Neural cell (in vitro differentiated cells): ENCODE measurements at regions not wholly inside any gene's neighbourhood (a gene's known extent, or its start where the extent isn't known, plus 50 kb on each side); places are given as distances from the start of the nearest gene placed in this dataset.

Experiments used
- CTCF ChIP-seq: fragments of 450-650 bp; IDR thresholded peaks from 2 replicates; pipeline ENCODE4 v1.5.1; 2014; ENCODE audit warnings: antibody characterized with exemption, mild to moderate bottlenecking, moderate library complexity; ENCODE audit not compliant: poor library complexity, severe bottlenecking
- EP300 ChIP-seq: fragments of 450-650 bp; conservative IDR thresholded peaks from 2 replicates; pipeline ENCODE4 v1.6.1; 2014; ENCODE audit warnings: antibody characterized with exemption, mild to moderate bottlenecking, moderate library complexity; ENCODE audit not compliant: poor library complexity, severe bottlenecking
- EZH2 ChIP-seq: fragments of 200-600, 300-800 bp; shearing (Covaris generic), sonication (generic); IDR thresholded peaks from 2 replicates; pipeline ENCODE4 v1.6.1; 2014; ENCODE audit warnings: antibody characterized with exemption, low read length, borderline replicate concordance, mild to moderate bottlenecking; ENCODE audit not compliant: insufficient read depth, poor library complexity, severe bottlenecking
- MXI1 ChIP-seq: fragments of 450-650 bp; conservative IDR thresholded peaks from 2 replicates; pipeline ENCODE4 v1.6.1; 2014; ENCODE audit warnings: antibody characterized with exemption, mild to moderate bottlenecking; ENCODE audit not compliant: poor library complexity, severe bottlenecking
- POLR2AphosphoS5 ChIP-seq: IDR thresholded peaks from 2 replicates; pipeline ENCODE4 v1.6.1; 2012
- RAD21 ChIP-seq: fragments of 450-650 bp; conservative IDR thresholded peaks from 2 replicates; pipeline ENCODE4 v1.6.1; 2014; ENCODE audit warnings: antibody characterized with exemption, mild to moderate bottlenecking, moderate library complexity
- REST ChIP-seq: IDR thresholded peaks from 2 replicates; pipeline ENCODE4 v1.6.1; 2012; ENCODE audit warnings: borderline replicate concordance
- SMC3 ChIP-seq: fragments of 450-650 bp; conservative IDR thresholded peaks from 2 replicates; pipeline ENCODE4 v1.6.1; 2014; ENCODE audit warnings: antibody characterized with exemption, mild to moderate bottlenecking, moderate library complexity; ENCODE audit not compliant: poor library complexity
- TAF1 ChIP-seq: IDR thresholded peaks from 2 replicates; pipeline ENCODE4 v1.6.1; 2012; ENCODE audit warnings: low read depth

GRCh38 chr5:120955795-120956194 is 491.7 kb downstream of the PRR16 start:
- TF ChIP-seq CTCF (no peak), EZH2 (no peak), EP300 (no peak), POLR2AphosphoS5 (no peak), TAF1 (no peak), SMC3 (no peak), RAD21 (no peak), MXI1 (no peak), REST (no peak)
